ENCODE measurements at regions not wholly inside any gene's neighbourhood (a gene's known extent, or its start where the extent isn't known, plus 50 kb on each side); places are given as distances from the start of the nearest gene placed in this dataset.

DNA sequence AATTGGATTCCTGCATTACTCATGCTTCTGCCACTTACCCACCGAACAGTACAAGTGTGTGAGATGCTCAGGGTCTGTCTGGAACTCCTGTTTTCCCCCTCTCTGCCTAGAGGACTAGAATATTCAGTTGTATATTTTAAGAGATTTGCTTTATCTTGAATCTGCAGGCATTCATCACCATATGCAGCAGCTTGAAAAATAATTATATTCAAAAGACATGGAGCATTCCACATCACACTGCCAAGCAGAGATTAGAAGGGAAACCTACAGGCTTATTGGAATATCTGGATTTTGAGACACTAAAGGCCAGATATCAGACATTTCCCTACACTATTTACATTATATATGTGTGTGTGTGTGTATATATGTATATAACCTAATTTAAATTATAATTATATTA lies 382.8 kb upstream of the POM121L12 start:
- TF ChIP-seq ZNF184 (tag by site-specific recombination; IDR thresholded peaks at IDR 0.05) (no peak), ZFHX2 (tag by site-specific recombination; conservative IDR thresholded peaks at IDR 0.05) (no peak), MYNN (tag by site-specific recombination; IDR thresholded peaks at IDR 0.05; ENCODE audit: borderline replicate concordance) (no peak)
- TF ChIP-seq, protein P1, sequence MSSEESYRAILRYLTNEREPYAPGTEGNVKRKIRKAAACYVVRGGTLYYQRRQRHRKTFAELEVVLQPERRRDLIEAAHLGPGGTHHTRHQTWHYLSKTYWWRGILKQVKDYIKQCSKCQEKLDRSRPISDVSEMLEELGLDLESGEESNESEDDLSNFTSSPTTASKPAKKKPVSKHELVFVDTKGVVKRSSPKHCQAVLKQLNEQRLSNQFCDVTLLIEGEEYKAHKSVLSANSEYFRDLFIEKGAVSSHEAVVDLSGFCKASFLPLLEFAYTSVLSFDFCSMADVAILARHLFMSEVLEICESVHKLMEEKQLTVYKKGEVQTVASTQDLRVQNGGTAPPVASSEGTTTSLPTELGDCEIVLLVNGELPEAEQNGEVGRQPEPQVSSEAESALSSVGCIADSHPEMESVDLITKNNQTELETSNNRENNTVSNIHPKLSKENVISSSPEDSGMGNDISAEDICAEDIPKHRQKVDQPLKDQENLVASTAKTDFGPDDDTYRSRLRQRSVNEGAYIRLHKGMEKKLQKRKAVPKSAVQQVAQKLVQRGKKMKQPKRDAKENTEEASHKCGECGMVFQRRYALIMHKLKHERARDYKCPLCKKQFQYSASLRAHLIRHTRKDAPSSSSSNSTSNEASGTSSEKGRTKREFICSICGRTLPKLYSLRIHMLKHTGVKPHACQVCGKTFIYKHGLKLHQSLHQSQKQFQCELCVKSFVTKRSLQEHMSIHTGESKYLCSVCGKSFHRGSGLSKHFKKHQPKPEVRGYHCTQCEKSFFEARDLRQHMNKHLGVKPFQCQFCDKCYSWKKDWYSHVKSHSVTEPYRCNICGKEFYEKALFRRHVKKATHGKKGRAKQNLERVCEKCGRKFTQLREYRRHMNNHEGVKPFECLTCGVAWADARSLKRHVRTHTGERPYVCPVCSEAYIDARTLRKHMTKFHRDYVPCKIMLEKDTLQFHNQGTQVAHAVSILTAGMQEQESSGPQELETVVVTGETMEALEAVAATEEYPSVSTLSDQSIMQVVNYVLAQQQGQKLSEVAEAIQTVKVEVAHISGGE (tag by site-specific recombination; conservative IDR thresholded peaks at IDR 0.05; ENCODE audit: low read depth), result no peak
- TF ChIP-seq, protein P2, sequence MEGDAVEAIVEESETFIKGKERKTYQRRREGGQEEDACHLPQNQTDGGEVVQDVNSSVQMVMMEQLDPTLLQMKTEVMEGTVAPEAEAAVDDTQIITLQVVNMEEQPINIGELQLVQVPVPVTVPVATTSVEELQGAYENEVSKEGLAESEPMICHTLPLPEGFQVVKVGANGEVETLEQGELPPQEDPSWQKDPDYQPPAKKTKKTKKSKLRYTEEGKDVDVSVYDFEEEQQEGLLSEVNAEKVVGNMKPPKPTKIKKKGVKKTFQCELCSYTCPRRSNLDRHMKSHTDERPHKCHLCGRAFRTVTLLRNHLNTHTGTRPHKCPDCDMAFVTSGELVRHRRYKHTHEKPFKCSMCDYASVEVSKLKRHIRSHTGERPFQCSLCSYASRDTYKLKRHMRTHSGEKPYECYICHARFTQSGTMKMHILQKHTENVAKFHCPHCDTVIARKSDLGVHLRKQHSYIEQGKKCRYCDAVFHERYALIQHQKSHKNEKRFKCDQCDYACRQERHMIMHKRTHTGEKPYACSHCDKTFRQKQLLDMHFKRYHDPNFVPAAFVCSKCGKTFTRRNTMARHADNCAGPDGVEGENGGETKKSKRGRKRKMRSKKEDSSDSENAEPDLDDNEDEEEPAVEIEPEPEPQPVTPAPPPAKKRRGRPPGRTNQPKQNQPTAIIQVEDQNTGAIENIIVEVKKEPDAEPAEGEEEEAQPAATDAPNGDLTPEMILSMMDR (tag by site-specific recombination; IDR thresholded peaks at IDR 0.05), result no peak
- TF ChIP-seq, protein P3, sequence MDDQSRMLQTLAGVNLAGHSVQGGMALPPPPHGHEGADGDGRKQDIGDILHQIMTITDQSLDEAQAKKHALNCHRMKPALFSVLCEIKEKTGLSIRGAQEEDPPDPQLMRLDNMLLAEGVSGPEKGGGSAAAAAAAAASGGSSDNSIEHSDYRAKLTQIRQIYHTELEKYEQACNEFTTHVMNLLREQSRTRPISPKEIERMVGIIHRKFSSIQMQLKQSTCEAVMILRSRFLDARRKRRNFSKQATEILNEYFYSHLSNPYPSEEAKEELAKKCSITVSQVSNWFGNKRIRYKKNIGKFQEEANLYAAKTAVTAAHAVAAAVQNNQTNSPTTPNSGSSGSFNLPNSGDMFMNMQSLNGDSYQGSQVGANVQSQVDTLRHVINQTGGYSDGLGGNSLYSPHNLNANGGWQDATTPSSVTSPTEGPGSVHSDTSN (CRISPR knock-in tag; IDR thresholded peaks at IDR 0.05), result no peak

Data from HEK293 (cell line).